DLD1 (cell line): ENCODE measurements at regions not wholly inside any gene's neighbourhood (a gene's known extent, or its start where the extent isn't known, plus 50 kb on each side); places are given as distances from the start of the nearest gene placed in this dataset.

Source experiments
- in situ Hi-C: cut with HindIII; loops from 2 replicates; pipeline ENCODE4 v1.10.0; 2017; ENCODE audit warnings: low sequenced_read_pairs

- in situ Hi-C loops = no loop called here
Measured at GRCh38 chr9:124206391-124206790, 51.4 kb upstream of the NEK6 start.
